ENCODE measurements at regions not wholly inside any gene's neighbourhood (a gene's known extent, or its start where the extent isn't known, plus 50 kb on each side); places are given as distances from the start of the nearest gene placed in this dataset.

- H3K4me3 ChIP-seq (ENCODE audit: low read depth, low read length), result no peak overlapping the region
- DNase-seq (ENCODE audit: low read depth), result no peak
Observed at GRCh38 chr11:27869701-27870100, 169.4 kb upstream of the BDNF start.

GRCh38 chr11:27868709-27869108 is 168.5 kb upstream of the BDNF start:
- TF ChIP-seq CTCF (IDR thresholded peaks at IDR 0.05; ENCODE audit: low read depth, low read length, missing control alignments), result no peak
- DNase-seq (ENCODE audit: low read depth), result no peak
- H3K4me3 ChIP-seq (ENCODE audit: low read depth, low read length), result no peak overlapping the region

More at GRCh38 chr11:27869701-27870100, 169.4 kb upstream of the BDNF start:
- no peak for TF ChIP-seq CTCF (IDR thresholded peaks at IDR 0.05; ENCODE audit: low read depth, low read length, missing control alignments)

GRCh38 chr11:27868226-27868625 is 168.0 kb upstream of the BDNF start:
- no peak for DNase-seq (ENCODE audit: low read depth)
- TF ChIP-seq CTCF (IDR thresholded peaks at IDR 0.05; ENCODE audit: low read depth, low read length, missing control alignments), result no peak

GRCh38 chr11:27865105-27865504 is 164.8 kb upstream of the BDNF start:
- H3K4me3 ChIP-seq (ENCODE audit: low read depth, low read length), result no peak overlapping the region
- DNase-seq (ENCODE audit: low read depth), result no peak
- TF ChIP-seq CTCF (IDR thresholded peaks at IDR 0.05; ENCODE audit: low read depth, low read length, missing control alignments), result no peak

More at GRCh38 chr11:27868226-27868625, 168.0 kb upstream of the BDNF start:
- no peak overlapping the region for H3K4me3 ChIP-seq (ENCODE audit: low read depth, low read length)

GRCh38 chr11:27864611-27865010 is 164.4 kb upstream of the BDNF start:
- H3K4me3 ChIP-seq (ENCODE audit: low read depth, low read length), result no peak overlapping the region
- DNase-seq (ENCODE audit: low read depth), result no peak
- no peak for TF ChIP-seq CTCF (IDR thresholded peaks at IDR 0.05; ENCODE audit: low read depth, low read length, missing control alignments)

GRCh38 chr11:27864091-27864491 is 163.8 kb upstream of the BDNF start:
- no peak overlapping the region for H3K4me3 ChIP-seq (ENCODE audit: low read depth, low read length)
- DNase-seq (ENCODE audit: low read depth), result no peak
- no peak for TF ChIP-seq CTCF (IDR thresholded peaks at IDR 0.05; ENCODE audit: low read depth, low read length, missing control alignments)

- H3K4me3 ChIP-seq (ENCODE audit: low read depth, low read length), result no peak overlapping the region
- no peak for DNase-seq (ENCODE audit: low read depth)
- TF ChIP-seq CTCF (IDR thresholded peaks at IDR 0.05; ENCODE audit: low read depth, low read length, missing control alignments), result no peak
Observed at GRCh38 chr11:27863637-27864036, 163.4 kb upstream of the BDNF start.
